ENCODE measurements at regions not wholly inside any gene's neighbourhood (a gene's known extent, or its start where the extent isn't known, plus 50 kb on each side); places are given as distances from the start of the nearest gene placed in this dataset.
A peak's percentile ranks its signal among the peaks of the same experiment; 100 is the strongest.
"Not testable (repeated sequence)": the region's sequence is repeated elsewhere in the genome, so short reads cannot be mapped to it uniquely, and the experiment has no call there.

- DNase-seq = no peak
These were observed 117.8 kb upstream of the GMDS start for GRCh38 chr6:2363211-2363610.

GRCh38 chr6:2361195-2361594 lies 115.8 kb upstream of the GMDS start:
- no peak for DNase-seq

GRCh38 chr6:2360716-2361115 lies 115.3 kb upstream of the GMDS start:
- no peak for DNase-seq

- DNase-seq = no peak
These were observed 114.7 kb upstream of the GMDS start for GRCh38 chr6:2360126-2360525.

- DNase-seq = no peak
These were observed 109.7 kb upstream of the GMDS start for GRCh38 chr6:2355150-2355549.

- DNase-seq = no peak
These were observed 108.7 kb upstream of the GMDS start for GRCh38 chr6:2354138-2354491.

- DNase-seq = peak; percentile 2
These were observed 108.2 kb upstream of the GMDS start for GRCh38 chr6:2353412-2354137.

- no peak for DNase-seq
These were observed 106.5 kb upstream of the GMDS start for GRCh38 chr6:2351807-2352431.

GRCh38 chr6:2351090-2351489 lies 105.7 kb upstream of the GMDS start:
- DNase-seq = no peak

GRCh38 chr6:2346078-2346477 lies 100.7 kb upstream of the GMDS start:
- no peak for DNase-seq

GRCh38 chr6:2344319-2344905 lies 99.0 kb upstream of the GMDS start:
- DNase-seq = no peak

GRCh38 chr6:2327591-2327990 lies 82.2 kb upstream of the GMDS start:
- no peak for DNase-seq

GRCh38 chr6:2324166-2324953 lies 79.0 kb upstream of the GMDS start:
- no peak for DNase-seq

- not testable (repeated sequence) for DNase-seq
These were observed 72.1 kb upstream of the GMDS start for GRCh38 chr6:2317498-2317897.

GRCh38 chr6:2314641-2315040 lies 69.2 kb upstream of the GMDS start:
- DNase-seq = no peak

- no peak for DNase-seq
These were observed 64.6 kb upstream of the GMDS start for GRCh38 chr6:2310042-2310441.

GRCh38 chr6:2309122-2309521 lies 63.7 kb upstream of the GMDS start:
- no peak for DNase-seq

GRCh38 chr6:2307799-2308198 lies 62.4 kb upstream of the GMDS start:
- no peak for DNase-seq

- DNase-seq = no peak
These were observed 60.5 kb upstream of the GMDS start for GRCh38 chr6:2305951-2306350.

GRCh38 chr6:2302482-2302881 lies 57.1 kb upstream of the GMDS start:
- DNase-seq = not testable (repeated sequence)

GRCh38 chr6:2296781-2297180 lies 51.4 kb upstream of the GMDS start:
- DNase-seq = no peak

Data from NCI-H345 (cell line).